KMS-11 (cell line): ENCODE measurements at regions not wholly inside any gene's neighbourhood (a gene's known extent, or its start where the extent isn't known, plus 50 kb on each side); places are given as distances from the start of the nearest gene placed in this dataset.

Experiments
- H2AFZ ChIP-seq: fragments of 200-600 bp; sonication (generic); 2 replicates; pipeline ENCODE4 v1.6.1; 2016; ENCODE audit warnings: antibody characterized with exemption, mixed run types, low read depth
- H3K27ac ChIP-seq: fragments of 200-600 bp; sonication (generic); 2 replicates; pipeline ENCODE4 v1.6.1; 2016; ENCODE audit warnings: mild to moderate bottlenecking, mixed run types
- H3K27me3 ChIP-seq: fragments of 200-600 bp; sonication (generic); 2 replicates; pipeline ENCODE4 v1.6.1; 2017; ENCODE audit warnings: mild to moderate bottlenecking, low read depth, mixed run types, moderate library complexity; ENCODE audit not compliant: insufficient read depth
- H3K36me3 ChIP-seq: fragments of 200-600 bp; sonication (generic); 2 replicates; pipeline ENCODE4 v1.6.1; 2017; ENCODE audit warnings: mild to moderate bottlenecking, mixed run types; ENCODE audit not compliant: insufficient read depth
- H3K4me1 ChIP-seq: fragments of 200-600 bp; sonication (generic); 2 replicates; pipeline ENCODE4 v1.6.1; 2016; ENCODE audit warnings: mild to moderate bottlenecking, low read depth, mixed run types; ENCODE audit not compliant: poor library complexity, severe bottlenecking
- H3K4me2 ChIP-seq: fragments of 200-600 bp; sonication (generic); 2 replicates; pipeline ENCODE4 v1.7.0; 2016; ENCODE audit warnings: mild to moderate bottlenecking, mixed run types
- H3K4me3 ChIP-seq: fragments of 200-600 bp; sonication (generic); IDR thresholded peaks from 2 replicates; pipeline ENCODE4 v1.6.1; 2017; ENCODE audit warnings: low read depth, low read length, mixed read lengths; ENCODE audit not compliant: insufficient read depth
- H3K79me2 ChIP-seq: fragments of 200-600 bp; sonication (generic); 2 replicates; pipeline ENCODE4 v1.6.1; 2016; ENCODE audit warnings: low read depth, mixed run types; ENCODE audit not compliant: insufficient read depth
- H3K9ac ChIP-seq: fragments of 200-600 bp; sonication (generic); 2 replicates; pipeline ENCODE4 v1.6.1; 2016; ENCODE audit warnings: mild to moderate bottlenecking, mixed run types
- H4K20me1 ChIP-seq: fragments of 200-600 bp; sonication (generic); 2 replicates; pipeline ENCODE4 v1.6.1; 2016; ENCODE audit warnings: mild to moderate bottlenecking, mixed run types; ENCODE audit not compliant: insufficient read depth
- CTCF ChIP-seq: fragments of 200-600 bp; sonication (generic); conservative IDR thresholded peaks from 2 replicates; pipeline ENCODE4 v1.6.1; 2017; ENCODE audit warnings: low read depth, mild to moderate bottlenecking, antibody characterized with exemption, low read length, moderate library complexity, mixed read lengths

DNA sequence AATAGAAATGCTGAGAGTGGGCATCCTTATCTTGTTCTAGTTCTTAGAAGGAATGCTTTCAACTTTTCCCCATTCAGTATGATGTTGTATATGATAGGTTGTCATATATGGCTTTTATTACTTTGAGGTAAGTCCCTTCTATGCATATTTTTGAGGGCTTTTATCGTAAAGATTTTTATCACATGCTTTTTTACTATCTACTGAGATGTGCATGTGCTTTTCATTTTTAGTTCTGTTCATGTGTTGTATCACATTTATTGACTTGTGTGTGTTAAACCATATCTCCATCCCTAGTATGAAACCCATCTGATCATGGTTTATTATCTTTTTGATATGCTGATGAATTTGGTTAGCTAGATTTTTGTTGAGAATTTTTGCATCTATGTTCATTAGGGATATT, 1008.8 kb downstream of the CNTNAP5 start:
- TF ChIP-seq CTCF = no peak
- Histone ChIP-seq H3K36me3 (no peaks in the 10 kb centered on the region), H2AFZ (no peak overlapping the region), H3K4me1 (no peaks in the 10 kb centered on the region), H3K9ac (no peak overlapping the region), H4K20me1 (no peaks in the 10 kb centered on the region), H3K27me3 (no peaks in the 10 kb centered on the region), H3K79me2 (no peaks in the 10 kb centered on the region), H3K27ac (no peak overlapping the region), H3K4me3 (no peak overlapping the region), H3K4me2 (no peak overlapping the region)

- Histone ChIP-seq H3K9ac (no peak overlapping the region), H3K4me2 (no peak overlapping the region), H3K4me3 (no peak overlapping the region), H4K20me1 (no peaks in the 10 kb centered on the region), H3K27me3 (no peaks in the 10 kb centered on the region), H3K27ac (no peak overlapping the region), H2AFZ (no peak overlapping the region), H3K79me2 (no peaks in the 10 kb centered on the region), H3K4me1 (no peaks in the 10 kb centered on the region), H3K36me3 (no peaks in the 10 kb centered on the region)
- no peak for TF ChIP-seq CTCF
Observed at GRCh38 chr2:125037135-125037653, 1012.1 kb downstream of the CNTNAP5 start.

DNA sequence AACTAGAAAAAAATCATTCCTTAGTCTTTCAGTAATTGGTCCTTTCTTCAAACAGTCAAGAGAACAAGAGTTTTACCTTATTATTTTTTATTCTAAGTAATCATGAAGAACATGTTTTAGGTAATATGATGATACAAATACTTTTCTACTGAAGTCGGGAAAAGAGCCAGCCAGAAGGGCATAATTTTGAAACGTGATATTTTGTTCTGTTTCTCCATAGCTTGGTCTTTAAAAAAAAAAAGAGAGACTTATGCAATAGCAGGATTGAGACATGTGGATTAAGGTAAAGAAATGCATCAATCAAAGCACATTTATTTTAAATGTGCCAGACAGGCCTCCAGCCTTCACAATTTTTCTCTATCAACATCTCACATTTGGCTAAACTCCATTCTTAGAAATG, 1016.8 kb downstream of the CNTNAP5 start:
- H4K20me1 ChIP-seq = no peaks in the 10 kb centered on the region
- no peak overlapping the region for H3K9ac ChIP-seq
- H3K79me2 ChIP-seq = no peaks in the 10 kb centered on the region
- H3K4me1 ChIP-seq = no peaks in the 10 kb centered on the region
- H3K36me3 ChIP-seq = no peaks in the 10 kb centered on the region
- TF ChIP-seq CTCF = no peak
- H2AFZ ChIP-seq = no peak overlapping the region
- H3K27ac ChIP-seq = no peak overlapping the region
- H3K27me3 ChIP-seq = no peaks in the 10 kb centered on the region
- no peak overlapping the region for H3K4me3 ChIP-seq
- no peak overlapping the region for H3K4me2 ChIP-seq

DNA sequence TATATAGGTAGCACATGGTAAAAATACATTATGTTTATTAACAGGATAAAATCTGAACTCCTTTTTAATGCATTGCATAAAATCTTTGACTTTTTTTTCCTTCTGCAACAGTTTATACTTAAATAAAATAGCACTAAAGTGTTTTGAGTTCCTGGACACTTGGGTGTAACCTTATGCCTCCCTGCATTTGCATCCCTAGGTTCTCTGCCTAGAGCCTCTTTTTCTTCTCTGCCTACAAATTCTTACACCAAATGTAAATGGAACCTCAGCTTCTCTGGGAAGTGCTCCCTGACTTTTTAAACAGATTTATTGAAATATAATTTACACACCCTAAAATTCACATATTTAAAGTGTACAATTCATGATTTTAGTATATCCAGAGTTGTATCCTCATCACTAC, 1017.6 kb downstream of the CNTNAP5 start:
- Histone ChIP-seq H4K20me1 (no peaks in the 10 kb centered on the region), H3K27ac (no peak overlapping the region), H3K4me3 (no peak overlapping the region), H3K4me1 (no peaks in the 10 kb centered on the region), H3K4me2 (no peak overlapping the region), H3K36me3 (no peaks in the 10 kb centered on the region), H3K9ac (no peak overlapping the region), H3K27me3 (no peaks in the 10 kb centered on the region), H3K79me2 (no peaks in the 10 kb centered on the region), H2AFZ (no peak overlapping the region)
- TF ChIP-seq CTCF = no peak
